Ovary (tissue), 3 donors: ENCODE measurements at regions not wholly inside any gene's neighbourhood (a gene's known extent, or its start where the extent isn't known, plus 50 kb on each side); places are given as distances from the start of the nearest gene placed in this dataset.

Source experiments
- EP300 ChIP-seq: sonication (generic); formaldehyde crosslinking; IDR thresholded peaks from one replicate; pipeline ENCODE4 v1.6.1; 2017; ENCODE audit warnings: antibody characterized with exemption
- TF ChIP-seq, protein P1 (sequence below), 3 donors: fragments of 450-650 bp in 2 of 3; fragments of 200-600 bp in 1 of 3; IDR thresholded peaks; one replicate each; pipeline versions ENCODE4 v1.5.1 to v1.8.0; 2016 to 2022; ENCODE audit warnings: antibody characterized with exemption in 3 of 3, mild to moderate bottlenecking in 1 of 3
- donor health status: DM: no; HTN: no; CAD: no.

DNA sequence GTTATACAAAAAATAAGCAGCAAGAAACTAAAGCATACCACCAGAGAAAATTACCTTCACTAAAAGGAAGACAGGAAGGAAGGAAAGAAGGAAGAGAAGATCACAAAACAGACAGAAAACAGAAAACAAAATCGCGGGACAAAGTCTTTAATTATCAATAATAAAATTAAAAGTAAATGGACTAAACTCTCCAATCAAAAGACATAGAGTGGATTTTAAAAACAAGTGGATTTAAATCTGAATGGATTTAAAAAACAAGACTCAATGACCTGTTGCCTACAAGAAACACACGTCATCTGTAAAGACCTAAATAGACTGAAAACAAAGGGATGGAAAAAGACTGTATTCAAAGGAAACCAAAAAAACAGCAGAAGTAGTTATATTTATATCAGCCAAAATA lies 75.7 kb upstream of the MAGI3 start:
- TF ChIP-seq EP300: no peak
- TF ChIP-seq, protein P1, sequence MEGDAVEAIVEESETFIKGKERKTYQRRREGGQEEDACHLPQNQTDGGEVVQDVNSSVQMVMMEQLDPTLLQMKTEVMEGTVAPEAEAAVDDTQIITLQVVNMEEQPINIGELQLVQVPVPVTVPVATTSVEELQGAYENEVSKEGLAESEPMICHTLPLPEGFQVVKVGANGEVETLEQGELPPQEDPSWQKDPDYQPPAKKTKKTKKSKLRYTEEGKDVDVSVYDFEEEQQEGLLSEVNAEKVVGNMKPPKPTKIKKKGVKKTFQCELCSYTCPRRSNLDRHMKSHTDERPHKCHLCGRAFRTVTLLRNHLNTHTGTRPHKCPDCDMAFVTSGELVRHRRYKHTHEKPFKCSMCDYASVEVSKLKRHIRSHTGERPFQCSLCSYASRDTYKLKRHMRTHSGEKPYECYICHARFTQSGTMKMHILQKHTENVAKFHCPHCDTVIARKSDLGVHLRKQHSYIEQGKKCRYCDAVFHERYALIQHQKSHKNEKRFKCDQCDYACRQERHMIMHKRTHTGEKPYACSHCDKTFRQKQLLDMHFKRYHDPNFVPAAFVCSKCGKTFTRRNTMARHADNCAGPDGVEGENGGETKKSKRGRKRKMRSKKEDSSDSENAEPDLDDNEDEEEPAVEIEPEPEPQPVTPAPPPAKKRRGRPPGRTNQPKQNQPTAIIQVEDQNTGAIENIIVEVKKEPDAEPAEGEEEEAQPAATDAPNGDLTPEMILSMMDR (IDR thresholded peaks at IDR 0.05): no peak
